ENCODE measurements at regions not wholly inside any gene's neighbourhood (a gene's known extent, or its start where the extent isn't known, plus 50 kb on each side); places are given as distances from the start of the nearest gene placed in this dataset.

DNA sequence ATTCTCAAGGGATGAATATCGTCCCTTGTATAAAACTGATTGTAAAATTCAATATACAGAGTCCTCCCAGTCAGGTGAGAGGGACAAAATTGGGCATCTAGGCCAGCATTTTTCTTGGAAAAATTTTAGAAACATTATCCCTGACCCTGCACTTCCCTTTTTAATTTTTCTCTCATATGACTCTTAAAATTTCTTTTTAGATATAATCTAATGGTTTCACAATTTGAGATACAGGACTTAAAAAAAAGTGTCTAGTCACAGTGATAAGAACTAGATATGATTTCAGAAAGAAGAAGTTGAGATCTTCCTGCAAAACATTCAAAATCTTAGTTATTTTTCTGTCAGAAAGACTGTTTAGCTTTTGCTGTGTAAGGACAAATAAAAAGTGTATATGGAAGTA lies 270.8 kb upstream of the PPFIA2 start:
- TF ChIP-seq EZH2 (IDR thresholded peaks at IDR 0.05; ENCODE audit: low read length): no peak
- TF ChIP-seq, protein P1, sequence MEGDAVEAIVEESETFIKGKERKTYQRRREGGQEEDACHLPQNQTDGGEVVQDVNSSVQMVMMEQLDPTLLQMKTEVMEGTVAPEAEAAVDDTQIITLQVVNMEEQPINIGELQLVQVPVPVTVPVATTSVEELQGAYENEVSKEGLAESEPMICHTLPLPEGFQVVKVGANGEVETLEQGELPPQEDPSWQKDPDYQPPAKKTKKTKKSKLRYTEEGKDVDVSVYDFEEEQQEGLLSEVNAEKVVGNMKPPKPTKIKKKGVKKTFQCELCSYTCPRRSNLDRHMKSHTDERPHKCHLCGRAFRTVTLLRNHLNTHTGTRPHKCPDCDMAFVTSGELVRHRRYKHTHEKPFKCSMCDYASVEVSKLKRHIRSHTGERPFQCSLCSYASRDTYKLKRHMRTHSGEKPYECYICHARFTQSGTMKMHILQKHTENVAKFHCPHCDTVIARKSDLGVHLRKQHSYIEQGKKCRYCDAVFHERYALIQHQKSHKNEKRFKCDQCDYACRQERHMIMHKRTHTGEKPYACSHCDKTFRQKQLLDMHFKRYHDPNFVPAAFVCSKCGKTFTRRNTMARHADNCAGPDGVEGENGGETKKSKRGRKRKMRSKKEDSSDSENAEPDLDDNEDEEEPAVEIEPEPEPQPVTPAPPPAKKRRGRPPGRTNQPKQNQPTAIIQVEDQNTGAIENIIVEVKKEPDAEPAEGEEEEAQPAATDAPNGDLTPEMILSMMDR (optimal IDR thresholded peaks at IDR 0.05 in 1 of 3, IDR thresholded peaks at IDR 0.05 in 1 of 3, conservative IDR thresholded peaks at IDR 0.05 in 1 of 3; ENCODE audit: extremely low read depth in 1 of 3, insufficient read depth in 2 of 3, low read length in 3 of 3): no peak
